ENCODE measurements at regions not wholly inside any gene's neighbourhood (a gene's known extent, or its start where the extent isn't known, plus 50 kb on each side); places are given as distances from the start of the nearest gene placed in this dataset.

DNA sequence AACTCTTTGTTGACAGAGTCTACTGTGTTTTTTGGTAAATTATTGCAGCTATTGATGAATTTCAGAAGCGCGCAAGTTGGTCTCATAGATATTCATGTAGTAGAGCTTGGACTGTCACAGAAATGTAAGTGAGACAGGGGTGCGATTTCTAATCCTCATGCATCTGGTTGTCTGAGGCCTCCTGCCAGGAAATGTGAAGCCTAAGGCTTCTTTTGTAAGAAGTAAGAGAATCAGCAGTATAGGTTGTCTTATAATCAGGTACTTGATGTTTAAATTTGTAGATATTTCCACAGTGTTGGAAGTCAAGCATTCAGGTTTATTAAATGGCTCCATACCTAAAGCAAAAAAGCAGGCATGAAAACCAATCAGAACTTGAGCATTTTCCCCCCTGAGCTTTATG lies 332.9 kb upstream of the FMN2 start:
- TF ChIP-seq, protein P1, sequence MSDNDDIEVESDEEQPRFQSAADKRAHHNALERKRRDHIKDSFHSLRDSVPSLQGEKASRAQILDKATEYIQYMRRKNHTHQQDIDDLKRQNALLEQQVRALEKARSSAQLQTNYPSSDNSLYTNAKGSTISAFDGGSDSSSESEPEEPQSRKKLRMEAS (IDR thresholded peaks at IDR 0.05) = no peak
- TF ChIP-seq GABPA (IDR thresholded peaks at IDR 0.05; ENCODE audit: borderline replicate concordance, insufficient read depth, low read length) (no peak), YY1 (IDR thresholded peaks at IDR 0.05; ENCODE audit: low read depth, low read length) (no peak)

Data from H1 (cell line).